ENCODE measurements at regions not wholly inside any gene's neighbourhood (a gene's known extent, or its start where the extent isn't known, plus 50 kb on each side); places are given as distances from the start of the nearest gene placed in this dataset.
A peak's percentile ranks its signal among the peaks of the same experiment; 100 is the strongest.

- no peak for DNase-seq (ENCODE audit: low read depth)
Observed at GRCh38 chr12:93048656-93049055, 119.6 kb upstream of the EEA1 start.

GRCh38 chr12:93050026-93050747 lies 121.1 kb upstream of the EEA1 start:
- no peak overlapping the region for H3K4me3 ChIP-seq (ENCODE audit: low read depth, low read length)
- peak; percentile 79 for DNase-seq (ENCODE audit: low read depth)
- no peak for TF ChIP-seq CTCF (IDR thresholded peaks at IDR 0.05; ENCODE audit: low read depth, low read length, missing control alignments)
- in situ Hi-C loops (cut with HindIII; ENCODE audit: low sequenced_read_pairs): no loop called here

More at GRCh38 chr12:93048656-93049055, 119.6 kb upstream of the EEA1 start:
- no peak for TF ChIP-seq CTCF (IDR thresholded peaks at IDR 0.05; ENCODE audit: low read depth, low read length, missing control alignments)
- in situ Hi-C loops (cut with HindIII; ENCODE audit: low sequenced_read_pairs): no loop called here
- no peak overlapping the region for H3K4me3 ChIP-seq (ENCODE audit: low read depth, low read length)

- no peak for TF ChIP-seq CTCF (IDR thresholded peaks at IDR 0.05; ENCODE audit: low read depth, low read length, missing control alignments)
- in situ Hi-C loops (cut with HindIII; ENCODE audit: low sequenced_read_pairs): no loop called here
- H3K4me3 ChIP-seq (ENCODE audit: low read depth, low read length): no peak overlapping the region
- no peak for DNase-seq (ENCODE audit: low read depth)
Observed at GRCh38 chr12:93050748-93051081, 121.6 kb upstream of the EEA1 start.

- TF ChIP-seq CTCF (IDR thresholded peaks at IDR 0.05; ENCODE audit: low read depth, low read length, missing control alignments): no peak
- DNase-seq (ENCODE audit: low read depth): no peak
- in situ Hi-C loops (cut with HindIII; ENCODE audit: low sequenced_read_pairs): no loop called here
- no peak overlapping the region for H3K4me3 ChIP-seq (ENCODE audit: low read depth, low read length)
Observed at GRCh38 chr12:93054021-93054420, 124.9 kb upstream of the EEA1 start.

- no peak for DNase-seq (ENCODE audit: low read depth)
- no peak for TF ChIP-seq CTCF (IDR thresholded peaks at IDR 0.05; ENCODE audit: low read depth, low read length, missing control alignments)
- in situ Hi-C loops (cut with HindIII; ENCODE audit: low sequenced_read_pairs): no loop called here
- H3K4me3 ChIP-seq (ENCODE audit: low read depth, low read length): no peak overlapping the region
Observed at GRCh38 chr12:93055221-93055620, 126.1 kb upstream of the EEA1 start.

- no peak overlapping the region for H3K4me3 ChIP-seq (ENCODE audit: low read depth, low read length)
- no peak for TF ChIP-seq CTCF (IDR thresholded peaks at IDR 0.05; ENCODE audit: low read depth, low read length, missing control alignments)
- in situ Hi-C loops (cut with HindIII; ENCODE audit: low sequenced_read_pairs): no loop called here
- DNase-seq (ENCODE audit: low read depth): no peak
Observed at GRCh38 chr12:93056971-93057535, 128.0 kb upstream of the EEA1 start.

Data from astrocyte of the cerebellum (primary cell).